H1 (cell line): ENCODE measurements at regions not wholly inside any gene's neighbourhood (a gene's known extent, or its start where the extent isn't known, plus 50 kb on each side); places are given as distances from the start of the nearest gene placed in this dataset.

Experiments
- CTCF ChIA-PET: fragments of 300-600 bp; sonication (Branson Sonifier 250); formaldehyde crosslinking; loops from one replicate; lab custom pipeline; 2021; ENCODE audit not compliant: partially characterized antibody; lab: Charles Lee
- POLR2A ChIA-PET: fragments of 300-600 bp; sonication (Branson Sonifier 250); formaldehyde crosslinking; loops from one replicate; lab custom pipeline; 2021; ENCODE audit warnings: inconsistent platforms; ENCODE audit not compliant: partially characterized antibody; lab: Charles Lee
- DNase-seq, 2 experiments: peaks; one replicate each; pipeline versions ENCODE4 v3.0.0 to v3.0.0-alpha.2; 2010 to 2022; ENCODE audit warnings: low spot score in 2 of 2, low read depth in 1 of 2, mixed read lengths in 1 of 2
- FAIRE-seq: peaks from 2 replicates; lab custom pipeline; 2011; peaks lifted over from hg19 to GRCh38; lab: Jason Lieb, UNC
- H2AFZ ChIP-seq: 2 replicates; pipeline ENCODE4 v1.8.1; 2012; ENCODE audit warnings: low read length, inconsistent platforms
- H2AK5ac ChIP-seq: 2 replicates; pipeline ENCODE4 v1.6.1; 2013; ENCODE audit warnings: low read depth, low read length
- H2BK120ac ChIP-seq: replicated peaks from 2 replicates; pipeline ENCODE3; 2013; ENCODE audit warnings: low read depth, low read length, inconsistent platforms
- H2BK12ac ChIP-seq: 2 replicates; pipeline ENCODE4 v1.6.1; 2013; ENCODE audit warnings: low read depth, low read length
- H2BK15ac ChIP-seq: 2 replicates; pipeline ENCODE4 v1.6.1; 2013; ENCODE audit warnings: low read length
- H2BK20ac ChIP-seq: 2 replicates; pipeline ENCODE4 v1.6.1; 2013; ENCODE audit warnings: low read length
- H2BK5ac ChIP-seq: 2 replicates; pipeline ENCODE4 v1.6.1; 2013; ENCODE audit warnings: low read depth, low read length
- H3K14ac ChIP-seq: 2 replicates; pipeline ENCODE4 v1.6.1; 2013; ENCODE audit warnings: inconsistent platforms; ENCODE audit not compliant: insufficient read length
- H3K18ac ChIP-seq: 2 replicates; pipeline ENCODE4 v1.6.1; 2013; ENCODE audit warnings: low read length; ENCODE audit errors: extremely low read depth
- H3K23ac ChIP-seq: 2 replicates; pipeline ENCODE4 v1.6.1; 2013; ENCODE audit warnings: inconsistent platforms; ENCODE audit not compliant: insufficient read length
- H3K23me2 ChIP-seq: 2 replicates; pipeline ENCODE4 v1.6.1; 2013; ENCODE audit warnings: low read depth, low read length
- H3K27ac ChIP-seq: 2 replicates; pipeline ENCODE4 v1.6.1; 2011; ENCODE audit warnings: low read depth, low read length, inconsistent platforms
- H3K27me3 ChIP-seq, 4 experiments: replicated peaks in 1 of 4; 1 replicate in 1 of 4; 2 replicates in 3 of 4; pipeline versions ENCODE4 v1.6.1 to v1.8.1; 2011 to 2013; ENCODE audit warnings: low read length in 3 of 4, mild to moderate bottlenecking in 3 of 4, inconsistent platforms in 2 of 4, mixed read lengths in 2 of 4, moderate library complexity in 1 of 4; ENCODE audit not compliant: control insufficient read depth in 3 of 4, insufficient read depth in 3 of 4; ENCODE audit errors: extremely low read depth in 1 of 4
- H3K36me3 ChIP-seq, 4 experiments: 2 replicates each; pipeline versions ENCODE4 v1.6.1 to v1.8.1; 2011 to 2013; ENCODE audit warnings: mild to moderate bottlenecking in 4 of 4, low read length in 3 of 4, moderate library complexity in 2 of 4, control low read depth in 1 of 4, inconsistent platforms in 1 of 4; ENCODE audit not compliant: insufficient read depth in 4 of 4, control insufficient read depth in 2 of 4
- H3K4ac ChIP-seq: replicated peaks from 2 replicates; pipeline ENCODE3; 2013; ENCODE audit warnings: low read length, low read depth, mixed read lengths, inconsistent platforms; ENCODE audit not compliant: insufficient read length
- H3K4me1 ChIP-seq, 4 experiments: replicated peaks in 1 of 4; 1 replicate in 1 of 4; 2 replicates in 3 of 4; pipeline versions ENCODE4 v1.6.1 to v1.8.1; 2011 to 2013; ENCODE audit warnings: low read length in 3 of 4, inconsistent platforms in 2 of 4, mixed read lengths in 1 of 4; ENCODE audit not compliant: insufficient read depth in 4 of 4, control insufficient read depth in 3 of 4
- H3K4me2 ChIP-seq, 2 experiments: 2 replicates each; pipeline versions ENCODE4 v1.6.1 to v1.8.1; 2011 to 2013; ENCODE audit warnings: low read depth in 2 of 2, low read length in 2 of 2, control low read depth in 1 of 2, inconsistent platforms in 1 of 2, mild to moderate bottlenecking in 1 of 2; ENCODE audit not compliant: insufficient read depth in 1 of 2
- H3K4me3 ChIP-seq, 4 experiments: fragments of 200-600, 300-600 bp in 1 of 4; sonication (generic), shearing (Covaris generic), sonication (Bioruptor Twin) in 1 of 4; 2 replicates each; pipeline versions ENCODE4 v1.5.1 to v1.8.1; 2011 to 2016; ENCODE audit warnings: low read length in 4 of 4, low read depth in 3 of 4, control low read depth in 2 of 4, inconsistent platforms in 2 of 4, mild to moderate bottlenecking in 2 of 4, mixed read lengths in 1 of 4, moderate library complexity in 1 of 4; ENCODE audit not compliant: insufficient read depth in 2 of 4; ENCODE audit errors: extremely low read depth in 1 of 4
- H3K56ac ChIP-seq: replicated peaks from 2 replicates; pipeline ENCODE3; 2013; ENCODE audit warnings: low read depth, mild to moderate bottlenecking, mixed read lengths, low read length, inconsistent platforms; ENCODE audit not compliant: insufficient read length
- H3K79me1 ChIP-seq: 2 replicates; pipeline ENCODE4 v1.6.1; 2013; ENCODE audit warnings: low read depth, low read length, control low read depth
- H3K79me2 ChIP-seq, 2 experiments: 2 replicates each; pipeline versions ENCODE4 v1.6.1 to v1.8.1; 2012 to 2013; ENCODE audit warnings: low read length in 2 of 2, mild to moderate bottlenecking in 2 of 2, inconsistent platforms in 1 of 2; ENCODE audit not compliant: insufficient read depth in 2 of 2, control insufficient read depth in 1 of 2
- H3K9ac ChIP-seq, 4 experiments: replicated peaks in 1 of 4; 1 replicate in 1 of 4; 2 replicates in 3 of 4; pipeline versions ENCODE4 v1.6.1 to v1.8.1; 2011 to 2013; ENCODE audit warnings: low read depth in 3 of 4, low read length in 3 of 4, control low read depth in 2 of 4, mild to moderate bottlenecking in 2 of 4, moderate library complexity in 2 of 4, inconsistent platforms in 1 of 4; ENCODE audit errors: extremely low read depth in 1 of 4
- H3K9me3 ChIP-seq, 2 experiments: 2 replicates each; pipeline versions ENCODE4 v1.6.1 to v1.8.1; 2012 to 2013; ENCODE audit warnings: mild to moderate bottlenecking in 2 of 2, moderate library complexity in 2 of 2, control low read depth in 1 of 2, inconsistent platforms in 1 of 2, low read depth in 1 of 2, low read length in 1 of 2, mixed read lengths in 1 of 2; ENCODE audit not compliant: insufficient read depth in 2 of 2
- H4K20me1 ChIP-seq, 2 experiments: replicated peaks in 1 of 2; 2 replicates each; pipeline versions ENCODE3 to v1.8.1; 2011 to 2013; ENCODE audit warnings: inconsistent platforms in 2 of 2, low read length in 2 of 2, mild to moderate bottlenecking in 1 of 2; ENCODE audit not compliant: insufficient read depth in 2 of 2, control insufficient read depth in 1 of 2
- H4K5ac ChIP-seq: 2 replicates; pipeline ENCODE4 v1.6.1; 2013; ENCODE audit warnings: low read length, low read depth, mixed read lengths, inconsistent platforms; ENCODE audit not compliant: insufficient read length
- H4K8ac ChIP-seq: 2 replicates; pipeline ENCODE4 v1.8.0; 2013; ENCODE audit warnings: mild to moderate bottlenecking, moderate library complexity, low read length, inconsistent platforms; ENCODE audit not compliant: insufficient read depth; ENCODE audit errors: extremely low read depth
- H4K91ac ChIP-seq: replicated peaks from 2 replicates; pipeline ENCODE3; 2013; ENCODE audit warnings: low read length, mixed read lengths, inconsistent platforms; ENCODE audit not compliant: insufficient read length
- ASH2L ChIP-seq: fragments of 200-600, 300-600 bp; sonication (generic); IDR thresholded peaks from one replicate; pipeline ENCODE4 v1.7.1; 2017; ENCODE audit warnings: low read length
- E2F6 ChIP-seq: IDR thresholded peaks from 2 replicates; pipeline ENCODE4 v1.6.1; 2012; ENCODE audit warnings: inconsistent platforms
- EGR1 ChIP-seq: IDR thresholded peaks from 2 replicates; pipeline ENCODE4 v1.6.1; 2011; ENCODE audit warnings: low read depth, low read length, borderline replicate concordance
- EZH2 ChIP-seq: fragments of 200-600 bp; sonication (generic); IDR thresholded peaks from 2 replicates; pipeline ENCODE4 v1.7.1; 2012; ENCODE audit warnings: low read depth, mild to moderate bottlenecking, moderate library complexity, low read length, inconsistent platforms; ENCODE audit not compliant: severe bottlenecking
- HDAC2 ChIP-seq, 2 experiments: fragments of 300-600 bp in 1 of 2; sonication (generic) in 1 of 2; IDR thresholded peaks; 2 replicates each; pipeline ENCODE4 v1.6.1; 2011 to 2012; ENCODE audit warnings: low read depth in 2 of 2, low read length in 2 of 2, mild to moderate bottlenecking in 2 of 2, moderate library complexity in 2 of 2, borderline replicate concordance in 1 of 2, inconsistent platforms in 1 of 2
- NRF1 ChIP-seq: IDR thresholded peaks from 2 replicates; pipeline ENCODE4 v1.6.1; 2011; ENCODE audit warnings: mild to moderate bottlenecking, low read depth, low read length, improper control_type of control experiment
- POU5F1 ChIP-seq: IDR thresholded peaks from 2 replicates; pipeline ENCODE4 v1.6.1; 2011; ENCODE audit warnings: low read depth, mild to moderate bottlenecking, low read length, moderate library complexity
- SP4 ChIP-seq: IDR thresholded peaks from 2 replicates; pipeline ENCODE4 v1.6.1; 2012; ENCODE audit warnings: low read length, inconsistent platforms
- TAF1 ChIP-seq: IDR thresholded peaks from 2 replicates; pipeline ENCODE4 v1.6.1; 2011; ENCODE audit warnings: mild to moderate bottlenecking, low read depth, low read length
- TCF12 ChIP-seq: IDR thresholded peaks from 2 replicates; pipeline ENCODE4 v1.6.1; 2011; ENCODE audit warnings: low read depth, mild to moderate bottlenecking, low read length
- WGBS, 2 experiments: shearing (Covaris generic) in 1 of 2; methylation state at CpG; one replicate each; pipeline versions ENCODE4 v1.1.6 to v1.1.7; 2013 to 2015; ENCODE audit warnings: low lambda C conversion rate in 2 of 2, mixed read lengths in 2 of 2, inconsistent platforms in 1 of 2, low coverage in 1 of 2, missing lambda C conversion rate in 1 of 2; ENCODE audit not compliant: insufficient replicate concordance in 2 of 2, insufficient coverage in 1 of 2, insufficient read length in 1 of 2; ENCODE audit errors: extremely low coverage in 1 of 2, missing lambda C conversion rate in 1 of 2; 5-methylcytosine and 5-hydroxymethylcytosine counted together

GRCh38 chr3:99365979-99366378 is 272.4 kb upstream of the COL8A1 start:
- H2BK15ac ChIP-seq, result no peak overlapping the region
- no peak overlapping the region for H4K5ac ChIP-seq
- FAIRE-seq (no peak), DNase-seq (no peak)
- H2BK120ac ChIP-seq, result no peak overlapping the region
- ChIA-PET CTCF (interaction anchor here (0.7 to 1.0 kb wide), 3 partner anchors 12 to 250 kb away, joined by 3 read pairs; no protein-coding TSS in a partner anchor), POLR2A (no interaction called here)
- no peak overlapping the region for H4K91ac ChIP-seq
- no peak overlapping the region for H3K18ac ChIP-seq
- peaks cover 0 to 2% (median 0%) of the 10 kb centered on the region in 4 experiments; a peak in 1 of 7 replicates for H3K27me3 ChIP-seq
- H2BK5ac ChIP-seq, result no peak overlapping the region
- no peaks in the 10 kb centered on the region for H3K79me1 ChIP-seq
- H3K9ac ChIP-seq, result no peak overlapping the region
- no peak overlapping the region for H3K56ac ChIP-seq
- no peaks in the 10 kb centered on the region for H3K4me1 ChIP-seq
- no peak overlapping the region for H2AK5ac ChIP-seq
- no peaks in the 10 kb centered on the region for H3K23me2 ChIP-seq
- no peaks in the 10 kb centered on the region for H3K36me3 ChIP-seq
- H4K20me1 ChIP-seq, result no peaks in the 10 kb centered on the region
- no peak overlapping the region for H3K4me3 ChIP-seq
- no peak overlapping the region for H3K14ac ChIP-seq
- no peak overlapping the region for H4K8ac ChIP-seq
- H3K23ac ChIP-seq, result no peak overlapping the region
- H3K4ac ChIP-seq, result no peak overlapping the region
- H3K79me2 ChIP-seq, result no peaks in the 10 kb centered on the region
- TF ChIP-seq E2F6 (no peak), HDAC2 (IDR thresholded peaks at IDR 0.05; ENCODE audit: borderline replicate concordance in 1 of 2, low read depth in 2 of 2, low read length in 2 of 2) (no peak), NRF1 (no peak), POU5F1 (no peak), TAF1 (no peak), SP4 (no peak), EGR1 (no peak), ASH2L (no peak), TCF12 (no peak), EZH2 (no peak)
- no peak overlapping the region for H2BK20ac ChIP-seq
- no peak overlapping the region for H2BK12ac ChIP-seq
- no peak overlapping the region for H3K27ac ChIP-seq
- H3K4me2 ChIP-seq, result no peak overlapping the region
- no peaks in the 10 kb centered on the region for H3K9me3 ChIP-seq
- no peak overlapping the region for H2AFZ ChIP-seq
- 100% methylated on average over 1 of the region's 1 CpG; no CpG with 5 or more reads in 1 of the 2 experiments for WGBS, 2 experiments
